Ascending aorta (tissue), 2 donors: ENCODE measurements at regions not wholly inside any gene's neighbourhood (a gene's known extent, or its start where the extent isn't known, plus 50 kb on each side); places are given as distances from the start of the nearest gene placed in this dataset.

Experiments used
- DNase-seq, 2 donors: peaks; one replicate each; pipeline ENCODE4 v3.0.0-alpha.2; 2019; ENCODE audit warnings: low spot score in 2 of 2
- H3K27ac ChIP-seq, 2 donors: fragments of 200-600 bp; sonication (generic); one replicate each; pipeline ENCODE4 v1.5.1; 2016 to 2017; ENCODE audit warnings: mild to moderate bottlenecking in 1 of 2
- H3K27me3 ChIP-seq: fragments of 200-600 bp; sonication (generic); one replicate; pipeline ENCODE4 v1.5.1; 2017
- H3K36me3 ChIP-seq, 2 donors: fragments of 200-600 bp; sonication (generic); one replicate each; pipeline ENCODE4 v1.5.1; 2016
- H3K4me1 ChIP-seq, 2 donors: fragments of 200-600 bp; sonication (generic); one replicate each; pipeline ENCODE4 v1.5.1; 2016 to 2017; ENCODE audit warnings: mild to moderate bottlenecking in 1 of 2
- H3K4me3 ChIP-seq, 2 donors: fragments of 200-600 bp; sonication (generic); one replicate each; pipeline ENCODE4 v1.5.1; 2016 to 2017; ENCODE audit warnings: mild to moderate bottlenecking in 1 of 2
- H3K9me3 ChIP-seq, 2 donors: fragments of 200-600 bp; sonication (generic); one replicate each; pipeline ENCODE4 v1.5.1; 2016
- CTCF ChIP-seq, 3 experiments: fragments of 200-600 bp in 2 of 3; fragments of 450-650 bp in 1 of 3; sonication (generic) in 2 of 3; IDR thresholded peaks; one replicate each; pipeline ENCODE4 v1.5.1; 2016 to 2019; ENCODE audit warnings: antibody characterized with exemption in 3 of 3, mild to moderate bottlenecking in 1 of 3, moderate library complexity in 1 of 3
- intact Hi-C: fragments of 100-400 bp; cut with DNase I; formaldehyde crosslinking; loops from one replicate; pipeline ENCODE4 v1.15.1; 2023

- intact Hi-C loops, result no loop called here
- no peak for DNase-seq
- Histone ChIP-seq H3K4me3 (no peak overlapping the region), H3K27me3 (no peaks in the 10 kb centered on the region), H3K4me1 (no peaks in the 10 kb centered on the region), H3K27ac (no peak overlapping the region), H3K36me3 (no peaks in the 10 kb centered on the region), H3K9me3 (no peaks in the 10 kb centered on the region)
- no peak for TF ChIP-seq CTCF (IDR thresholded peaks at IDR 0.05)
Measured at GRCh38 chr11:37411289-37411688, 813.3 kb upstream of the RAG2 start.

- no peak for DNase-seq
- no peaks in the 10 kb centered on the region for H3K9me3 ChIP-seq
- intact Hi-C loops, result no loop called here
- no peaks in the 10 kb centered on the region for H3K27me3 ChIP-seq
- H3K27ac ChIP-seq, result no peak overlapping the region
- H3K4me3 ChIP-seq, result no peak overlapping the region
- TF ChIP-seq CTCF (IDR thresholded peaks at IDR 0.05), result no peak
- H3K4me1 ChIP-seq, result no peaks in the 10 kb centered on the region
- no peaks in the 10 kb centered on the region for H3K36me3 ChIP-seq
Measured at GRCh38 chr11:37409124-37409523, 811.1 kb upstream of the RAG2 start.

GRCh38 chr11:37407461-37407860 is 809.4 kb upstream of the RAG2 start:
- Histone ChIP-seq H3K36me3 (no peaks in the 10 kb centered on the region), H3K27ac (no peak overlapping the region), H3K4me3 (no peak overlapping the region), H3K4me1 (no peaks in the 10 kb centered on the region), H3K27me3 (no peaks in the 10 kb centered on the region), H3K9me3 (no peaks in the 10 kb centered on the region)
- no peak for DNase-seq
- intact Hi-C loops, result no loop called here
- TF ChIP-seq CTCF (IDR thresholded peaks at IDR 0.05), result no peak

- no peaks in the 10 kb centered on the region for H3K27me3 ChIP-seq
- no peak overlapping the region for H3K4me3 ChIP-seq
- intact Hi-C loops, result no loop called here
- H3K9me3 ChIP-seq, result no peaks in the 10 kb centered on the region
- H3K4me1 ChIP-seq, result no peaks in the 10 kb centered on the region
- DNase-seq, result no peak
- H3K27ac ChIP-seq, result no peak overlapping the region
- TF ChIP-seq CTCF (IDR thresholded peaks at IDR 0.05), result no peak
- no peaks in the 10 kb centered on the region for H3K36me3 ChIP-seq
Measured at GRCh38 chr11:37406651-37407050, 808.6 kb upstream of the RAG2 start.

GRCh38 chr11:37404231-37404630 is 806.2 kb upstream of the RAG2 start:
- no peaks in the 10 kb centered on the region for H3K4me1 ChIP-seq
- DNase-seq, result no peak
- H3K36me3 ChIP-seq, result no peaks in the 10 kb centered on the region
- no peak for TF ChIP-seq CTCF (IDR thresholded peaks at IDR 0.05)
- H3K4me3 ChIP-seq, result no peak overlapping the region
- no peak overlapping the region for H3K27ac ChIP-seq
- intact Hi-C loops, result no loop called here
- no peaks in the 10 kb centered on the region for H3K9me3 ChIP-seq
- no peaks in the 10 kb centered on the region for H3K27me3 ChIP-seq

- TF ChIP-seq CTCF (IDR thresholded peaks at IDR 0.05), result no peak
- intact Hi-C loops, result no loop called here
- Histone ChIP-seq H3K9me3 (no peaks in the 10 kb centered on the region), H3K4me3 (no peak overlapping the region), H3K27me3 (no peaks in the 10 kb centered on the region), H3K36me3 (no peaks in the 10 kb centered on the region), H3K4me1 (no peaks in the 10 kb centered on the region), H3K27ac (no peak overlapping the region)
- no peak for DNase-seq
Measured at GRCh38 chr11:37402663-37403062, 804.6 kb upstream of the RAG2 start.
